Fibroblast of the aortic adventitia (primary cell): ENCODE measurements at regions not wholly inside any gene's neighbourhood (a gene's known extent, or its start where the extent isn't known, plus 50 kb on each side); places are given as distances from the start of the nearest gene placed in this dataset.

Experiments used
- DNase-seq: peaks from one replicate; pipeline ENCODE4 v3.0.0-alpha.2; 2010; ENCODE audit warnings: low read depth
- H3K4me3 ChIP-seq: 2 replicates; pipeline ENCODE4 v1.5.1; 2011; ENCODE audit warnings: low read depth, mild to moderate bottlenecking, control low read depth, low read length, moderate library complexity
- TF ChIP-seq, protein P1 (sequence below): IDR thresholded peaks from 2 replicates; pipeline ENCODE4 v1.5.1; 2011; ENCODE audit warnings: mild to moderate bottlenecking, low read length, control low read depth, inconsistent platforms; ENCODE audit not compliant: insufficient read depth

DNA sequence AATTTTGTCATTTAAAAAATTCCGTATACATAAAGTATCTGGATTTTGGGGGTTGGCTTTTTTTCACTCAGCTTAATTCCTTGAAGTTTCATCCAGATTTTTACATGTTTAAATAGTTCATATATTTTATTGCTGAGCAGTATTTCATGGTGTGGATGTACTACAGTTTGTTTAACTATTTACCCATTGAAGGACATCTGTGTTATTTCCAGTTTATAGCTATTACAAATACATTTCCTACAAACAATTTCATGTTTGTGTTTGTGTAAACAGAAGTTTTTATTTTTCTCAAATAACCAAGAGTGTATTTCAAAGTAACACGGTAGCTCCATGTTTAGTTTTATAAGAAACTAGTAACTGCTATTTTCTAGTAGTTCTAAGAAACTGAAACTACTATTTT lies 299.7 kb upstream of the ANO3 start:
- no peak for DNase-seq
- TF ChIP-seq, protein P1, sequence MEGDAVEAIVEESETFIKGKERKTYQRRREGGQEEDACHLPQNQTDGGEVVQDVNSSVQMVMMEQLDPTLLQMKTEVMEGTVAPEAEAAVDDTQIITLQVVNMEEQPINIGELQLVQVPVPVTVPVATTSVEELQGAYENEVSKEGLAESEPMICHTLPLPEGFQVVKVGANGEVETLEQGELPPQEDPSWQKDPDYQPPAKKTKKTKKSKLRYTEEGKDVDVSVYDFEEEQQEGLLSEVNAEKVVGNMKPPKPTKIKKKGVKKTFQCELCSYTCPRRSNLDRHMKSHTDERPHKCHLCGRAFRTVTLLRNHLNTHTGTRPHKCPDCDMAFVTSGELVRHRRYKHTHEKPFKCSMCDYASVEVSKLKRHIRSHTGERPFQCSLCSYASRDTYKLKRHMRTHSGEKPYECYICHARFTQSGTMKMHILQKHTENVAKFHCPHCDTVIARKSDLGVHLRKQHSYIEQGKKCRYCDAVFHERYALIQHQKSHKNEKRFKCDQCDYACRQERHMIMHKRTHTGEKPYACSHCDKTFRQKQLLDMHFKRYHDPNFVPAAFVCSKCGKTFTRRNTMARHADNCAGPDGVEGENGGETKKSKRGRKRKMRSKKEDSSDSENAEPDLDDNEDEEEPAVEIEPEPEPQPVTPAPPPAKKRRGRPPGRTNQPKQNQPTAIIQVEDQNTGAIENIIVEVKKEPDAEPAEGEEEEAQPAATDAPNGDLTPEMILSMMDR: no peak

GRCh38 chr11:26035696-26036095 lies 296.2 kb upstream of the ANO3 start:
- TF ChIP-seq, protein P1: no peak
- DNase-seq: no peak
- H3K4me3 ChIP-seq: no peak overlapping the region

More for the DNA sequence above, 299.7 kb upstream of the ANO3 start:
- H3K4me3 ChIP-seq: no peak overlapping the region

DNA sequence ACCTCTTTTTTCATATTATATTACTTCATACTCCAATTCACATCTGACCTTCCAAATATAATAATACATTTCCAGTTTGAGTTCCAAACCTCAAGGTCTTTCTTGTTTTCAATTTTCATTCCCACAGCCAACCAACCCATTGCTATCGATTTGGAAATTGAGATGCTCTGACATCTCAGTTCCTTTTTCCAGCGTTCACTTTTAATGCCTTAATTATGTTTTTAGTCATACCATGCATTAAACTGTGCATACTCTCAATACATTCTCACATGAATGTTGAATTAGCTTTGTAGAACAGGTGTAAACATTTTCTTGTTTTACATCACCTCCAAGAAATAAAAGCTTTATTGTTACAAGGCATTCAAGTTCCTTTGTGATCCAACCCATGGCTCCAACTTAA lies 294.2 kb upstream of the ANO3 start:
- TF ChIP-seq, protein P1: no peak
- DNase-seq: no peak

GRCh38 chr11:26040339-26040738 lies 291.6 kb upstream of the ANO3 start:
- TF ChIP-seq, protein P1: no peak
- no peak for DNase-seq
- H3K4me3 ChIP-seq: no peak overlapping the region

More for the DNA sequence above, 294.2 kb upstream of the ANO3 start:
- no peak overlapping the region for H3K4me3 ChIP-seq

GRCh38 chr11:26042113-26042512 lies 289.8 kb upstream of the ANO3 start:
- TF ChIP-seq, protein P1: no peak
- DNase-seq: no peak
- no peak overlapping the region for H3K4me3 ChIP-seq

DNA sequence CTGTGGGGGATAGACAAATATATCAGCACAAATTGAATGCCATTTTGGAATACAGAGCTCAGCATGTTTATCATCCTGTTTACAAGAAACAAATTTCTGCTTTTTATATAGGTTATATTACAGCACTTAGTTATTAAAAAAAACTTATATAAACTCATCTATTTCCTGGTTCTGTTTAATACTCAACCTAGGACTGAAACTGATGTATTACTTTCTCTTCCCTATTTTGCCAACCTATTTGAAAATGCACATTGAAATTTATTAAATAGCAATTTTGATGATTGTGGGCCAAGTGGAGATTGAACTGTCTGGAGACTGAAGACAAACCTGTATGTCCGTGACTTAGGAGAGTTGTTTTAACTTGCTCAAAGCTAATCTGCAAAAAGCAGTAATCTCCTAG lies 288.3 kb upstream of the ANO3 start:
- no peak for DNase-seq
- TF ChIP-seq, protein P1: no peak
- no peak overlapping the region for H3K4me3 ChIP-seq

GRCh38 chr11:26044389-26044788 lies 287.5 kb upstream of the ANO3 start:
- no peak for DNase-seq
- TF ChIP-seq, protein P1: no peak
- no peak overlapping the region for H3K4me3 ChIP-seq
